Subcutaneous abdominal adipose tissue (tissue), 5 donors: ENCODE measurements at regions not wholly inside any gene's neighbourhood (a gene's known extent, or its start where the extent isn't known, plus 50 kb on each side); places are given as distances from the start of the nearest gene placed in this dataset.

Experiments
- H3K27ac ChIP-seq: one replicate; pipeline ENCODE4 v1.7.0; 2013; ENCODE audit warnings: low read depth, mild to moderate bottlenecking, inconsistent platforms, low read length, moderate library complexity
- H3K27me3 ChIP-seq, 5 donors: one replicate each; pipeline ENCODE4 v1.7.0; 2013; ENCODE audit warnings: low read length in 5 of 5, inconsistent platforms in 1 of 5; ENCODE audit not compliant: control insufficient read depth in 5 of 5, insufficient read depth in 4 of 5
- H3K36me3 ChIP-seq, 5 donors: one replicate each; pipeline ENCODE4 v1.7.0; 2013; ENCODE audit warnings: low read length in 5 of 5; ENCODE audit not compliant: control insufficient read depth in 5 of 5, insufficient read depth in 5 of 5
- H3K4me1 ChIP-seq, 5 donors: one replicate each; pipeline ENCODE4 v1.7.0; 2013; ENCODE audit warnings: low read length in 5 of 5, mild to moderate bottlenecking in 3 of 5, moderate library complexity in 1 of 5; ENCODE audit not compliant: control insufficient read depth in 5 of 5, insufficient read depth in 5 of 5
- H3K4me3 ChIP-seq, 5 donors: one replicate each; pipeline ENCODE4 v1.7.0; 2013; ENCODE audit warnings: low read length in 5 of 5, low read depth in 1 of 5
- H3K9ac ChIP-seq, 5 donors: one replicate each; pipeline ENCODE4 v1.7.0; 2013; ENCODE audit warnings: low read length in 5 of 5, mild to moderate bottlenecking in 4 of 5, moderate library complexity in 3 of 5
- H3K9me3 ChIP-seq, 5 donors: one replicate each; pipeline ENCODE4 v1.7.0; 2013; ENCODE audit warnings: low read length in 5 of 5; ENCODE audit not compliant: control insufficient read depth in 5 of 5
- donor health status: healthy.
- donor health status: healthy.
- donor health status: healthy.
- donor health status: healthy.
- donor health status: healthy.

- H3K9me3 ChIP-seq = no peaks in the 10 kb centered on the region
- H3K36me3 ChIP-seq = no peaks in the 10 kb centered on the region
- no peaks in the 10 kb centered on the region for H3K4me1 ChIP-seq
- no peaks in the 10 kb centered on the region for H3K27me3 ChIP-seq
- no peak overlapping the region for H3K9ac ChIP-seq
- no peak overlapping the region for H3K27ac ChIP-seq
- H3K4me3 ChIP-seq = no peak overlapping the region
Observed at GRCh38 chr11:112498701-112499100, 238.0 kb upstream of the PLET1 start.

- no peaks in the 10 kb centered on the region for H3K36me3 ChIP-seq
- no peak overlapping the region for H3K4me3 ChIP-seq
- no peaks in the 10 kb centered on the region for H3K4me1 ChIP-seq
- H3K9me3 ChIP-seq = no peaks in the 10 kb centered on the region
- no peaks in the 10 kb centered on the region for H3K27me3 ChIP-seq
- no peak overlapping the region for H3K9ac ChIP-seq
- no peak overlapping the region for H3K27ac ChIP-seq
Observed at GRCh38 chr11:112499153-112499880, 238.7 kb upstream of the PLET1 start.

DNA sequence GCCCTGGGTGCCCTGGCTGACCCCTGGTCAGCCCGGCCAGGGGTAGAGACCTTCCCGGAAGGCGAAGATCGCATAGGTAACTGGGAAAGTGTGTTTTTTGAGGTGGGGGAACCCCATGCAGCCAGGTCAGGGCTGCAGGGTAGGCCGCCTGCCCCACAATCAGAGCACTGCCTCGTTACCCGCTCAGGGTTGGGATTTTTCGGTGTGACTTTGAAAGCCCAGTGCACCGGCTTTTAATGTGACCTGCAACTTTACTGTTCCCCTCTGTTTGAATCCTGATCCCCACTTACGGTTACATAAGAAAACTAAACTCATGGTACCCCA, 239.2 kb upstream of the PLET1 start:
- no peaks in the 10 kb centered on the region for H3K36me3 ChIP-seq
- no peaks in the 10 kb centered on the region for H3K4me1 ChIP-seq
- no peaks in the 10 kb centered on the region for H3K27me3 ChIP-seq
- H3K9ac ChIP-seq = no peak overlapping the region
- H3K27ac ChIP-seq = no peak overlapping the region
- H3K9me3 ChIP-seq = no peaks in the 10 kb centered on the region
- no peak overlapping the region for H3K4me3 ChIP-seq

DNA sequence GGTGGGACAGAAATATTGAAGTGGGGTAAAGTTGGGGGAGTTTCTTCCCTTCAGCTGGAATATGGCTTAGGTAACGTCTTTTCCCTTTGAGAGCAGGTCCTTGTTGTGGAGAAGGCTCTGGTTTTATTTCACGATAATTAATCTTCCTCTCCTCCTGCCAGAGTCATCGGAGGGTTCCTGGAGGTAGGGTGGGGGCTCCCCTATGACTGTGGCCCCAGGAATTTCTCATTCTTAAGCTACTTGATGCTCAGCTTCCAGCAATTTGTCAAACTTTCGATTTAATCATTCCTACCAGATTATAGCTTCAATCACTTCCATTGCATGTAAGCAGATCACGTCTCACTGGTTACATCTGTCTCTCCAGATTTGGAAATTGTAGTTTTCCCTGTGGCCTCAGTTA, 242.8 kb upstream of the PLET1 start:
- Histone ChIP-seq H3K27ac (no peak overlapping the region), H3K9me3 (no peaks in the 10 kb centered on the region), H3K4me1 (no peaks in the 10 kb centered on the region), H3K4me3 (no peak overlapping the region), H3K27me3 (no peaks in the 10 kb centered on the region), H3K9ac (no peak overlapping the region), H3K36me3 (no peaks in the 10 kb centered on the region)

DNA sequence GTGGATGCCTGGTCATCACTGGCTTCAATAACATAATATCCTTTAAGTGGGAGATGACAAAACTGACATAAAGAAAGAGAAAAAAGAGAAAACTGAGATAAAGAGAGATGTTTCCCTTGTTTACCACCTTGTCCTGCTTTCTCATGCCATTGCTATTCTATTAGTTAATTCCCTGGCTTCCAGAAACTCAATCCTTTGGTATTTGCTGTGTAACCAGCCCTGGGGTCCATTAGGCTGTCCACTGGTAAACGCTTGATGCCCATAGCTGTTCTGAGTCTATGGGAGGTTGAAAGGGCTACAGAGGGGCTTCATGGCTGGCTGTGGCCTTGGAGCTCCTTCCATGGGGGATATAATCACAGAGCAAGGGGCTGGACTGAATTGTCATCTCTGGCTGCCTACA, 243.4 kb upstream of the PLET1 start:
- no peak overlapping the region for H3K27ac ChIP-seq
- H3K9me3 ChIP-seq = no peaks in the 10 kb centered on the region
- H3K9ac ChIP-seq = no peak overlapping the region
- H3K27me3 ChIP-seq = no peaks in the 10 kb centered on the region
- H3K4me1 ChIP-seq = no peaks in the 10 kb centered on the region
- no peak overlapping the region for H3K4me3 ChIP-seq
- H3K36me3 ChIP-seq = no peaks in the 10 kb centered on the region

GRCh38 chr11:112506852-112507251, 246.2 kb upstream of the PLET1 start:
- Histone ChIP-seq H3K27me3 (no peaks in the 10 kb centered on the region), H3K4me3 (no peak overlapping the region), H3K9ac (no peak overlapping the region), H3K4me1 (no peaks in the 10 kb centered on the region), H3K36me3 (no peaks in the 10 kb centered on the region), H3K9me3 (peaks cover 0 to 2% (median 0%) of the 10 kb centered on the region in 5 donors), H3K27ac (no peak overlapping the region)

GRCh38 chr11:112507281-112507680, 246.6 kb upstream of the PLET1 start:
- Histone ChIP-seq H3K36me3 (no peaks in the 10 kb centered on the region), H3K4me3 (no peak overlapping the region), H3K9ac (no peak overlapping the region), H3K4me1 (no peaks in the 10 kb centered on the region), H3K9me3 (peaks cover 0 to 2% (median 0%) of the 10 kb centered on the region in 5 donors), H3K27ac (no peak overlapping the region), H3K27me3 (no peaks in the 10 kb centered on the region)

DNA sequence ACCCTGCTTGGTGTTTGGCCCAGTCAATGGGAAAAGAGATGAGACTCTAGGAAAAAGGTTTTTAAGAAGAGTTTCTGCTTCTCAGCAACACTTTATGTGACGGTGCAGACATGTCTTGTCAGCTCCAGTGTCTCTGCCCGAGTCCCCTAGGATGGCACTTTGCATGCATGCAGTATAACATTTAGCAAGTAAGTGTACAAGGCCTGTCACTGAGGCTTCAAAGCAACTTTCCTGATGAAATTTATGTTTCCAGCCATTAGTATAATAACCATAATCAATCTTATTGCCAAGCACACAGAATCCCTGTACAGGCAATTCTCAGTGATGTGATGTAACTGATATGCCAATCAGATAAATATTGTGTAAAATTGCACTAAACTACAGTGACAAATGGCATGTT, 248.1 kb upstream of the PLET1 start:
- no peak overlapping the region for H3K9ac ChIP-seq
- no peaks in the 10 kb centered on the region for H3K27me3 ChIP-seq
- H3K4me1 ChIP-seq = no peaks in the 10 kb centered on the region
- H3K4me3 ChIP-seq = no peak overlapping the region
- H3K9me3 ChIP-seq = peaks cover 0 to 2% (median 0%) of the 10 kb centered on the region in 5 donors
- no peaks in the 10 kb centered on the region for H3K36me3 ChIP-seq
- H3K27ac ChIP-seq = no peak overlapping the region

GRCh38 chr11:112509300-112509699, 248.6 kb upstream of the PLET1 start:
- Histone ChIP-seq H3K4me1 (no peaks in the 10 kb centered on the region), H3K9me3 (peaks cover 0 to 2% (median 0%) of the 10 kb centered on the region in 5 donors), H3K27me3 (peaks cover 0 to 2% (median 0%) of the 10 kb centered on the region in 5 donors), H3K9ac (no peak overlapping the region), H3K4me3 (no peak overlapping the region), H3K27ac (no peak overlapping the region), H3K36me3 (no peaks in the 10 kb centered on the region)

DNA sequence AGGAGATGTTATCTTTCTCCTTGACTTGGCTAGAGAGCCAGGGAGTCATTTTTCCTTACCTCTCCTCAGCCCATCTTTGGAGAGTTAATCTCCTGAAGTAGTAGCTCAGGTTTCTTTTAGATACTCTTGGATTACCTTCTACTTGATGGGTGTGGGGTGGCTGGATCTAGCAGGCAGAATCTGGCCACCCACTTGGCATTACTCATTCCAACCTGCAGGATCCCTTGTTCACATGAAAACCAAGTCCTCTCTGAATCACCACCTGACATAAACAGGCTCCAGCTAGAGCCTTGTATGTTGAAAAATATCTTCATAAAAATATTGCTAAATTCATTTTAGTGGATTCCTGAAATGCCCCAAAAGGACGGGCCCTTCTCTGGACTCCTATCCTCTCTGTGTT, 250.6 kb upstream of the PLET1 start:
- Histone ChIP-seq H3K27me3 (peaks cover 0 to 3% (median 0%) of the 10 kb centered on the region in 5 donors), H3K4me3 (no peak overlapping the region), H3K36me3 (no peaks in the 10 kb centered on the region), H3K9ac (no peak overlapping the region), H3K27ac (no peak overlapping the region), H3K4me1 (no peaks in the 10 kb centered on the region), H3K9me3 (peaks cover 0 to 2% (median 0%) of the 10 kb centered on the region in 5 donors)
